Astrocyte (in vitro differentiated cells and primary cell): ENCODE measurements at regions not wholly inside any gene's neighbourhood (a gene's known extent, or its start where the extent isn't known, plus 50 kb on each side); places are given as distances from the start of the nearest gene placed in this dataset.

Experiments
- EZH2 ChIP-seq: IDR thresholded peaks from 2 replicates; pipeline ENCODE4 v1.6.1; 2012; ENCODE audit warnings: mild to moderate bottlenecking, low read length, inconsistent platforms; ENCODE audit not compliant: insufficient read depth
- TF ChIP-seq, protein P1 (sequence below): IDR thresholded peaks from 2 replicates; pipeline ENCODE4 v1.5.1; 2011; ENCODE audit warnings: low read depth, mild to moderate bottlenecking, inconsistent platforms, low read length, moderate library complexity; ENCODE audit not compliant: insufficient read depth

- TF ChIP-seq EZH2, result no peak
- TF ChIP-seq, protein P1, sequence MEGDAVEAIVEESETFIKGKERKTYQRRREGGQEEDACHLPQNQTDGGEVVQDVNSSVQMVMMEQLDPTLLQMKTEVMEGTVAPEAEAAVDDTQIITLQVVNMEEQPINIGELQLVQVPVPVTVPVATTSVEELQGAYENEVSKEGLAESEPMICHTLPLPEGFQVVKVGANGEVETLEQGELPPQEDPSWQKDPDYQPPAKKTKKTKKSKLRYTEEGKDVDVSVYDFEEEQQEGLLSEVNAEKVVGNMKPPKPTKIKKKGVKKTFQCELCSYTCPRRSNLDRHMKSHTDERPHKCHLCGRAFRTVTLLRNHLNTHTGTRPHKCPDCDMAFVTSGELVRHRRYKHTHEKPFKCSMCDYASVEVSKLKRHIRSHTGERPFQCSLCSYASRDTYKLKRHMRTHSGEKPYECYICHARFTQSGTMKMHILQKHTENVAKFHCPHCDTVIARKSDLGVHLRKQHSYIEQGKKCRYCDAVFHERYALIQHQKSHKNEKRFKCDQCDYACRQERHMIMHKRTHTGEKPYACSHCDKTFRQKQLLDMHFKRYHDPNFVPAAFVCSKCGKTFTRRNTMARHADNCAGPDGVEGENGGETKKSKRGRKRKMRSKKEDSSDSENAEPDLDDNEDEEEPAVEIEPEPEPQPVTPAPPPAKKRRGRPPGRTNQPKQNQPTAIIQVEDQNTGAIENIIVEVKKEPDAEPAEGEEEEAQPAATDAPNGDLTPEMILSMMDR, result no peak
These were observed 121.7 kb upstream of the PRDX6 start for GRCh38 chr1:173355281-173356031.
